ENCODE measurements at regions not wholly inside any gene's neighbourhood (a gene's known extent, or its start where the extent isn't known, plus 50 kb on each side); places are given as distances from the start of the nearest gene placed in this dataset.

DNA sequence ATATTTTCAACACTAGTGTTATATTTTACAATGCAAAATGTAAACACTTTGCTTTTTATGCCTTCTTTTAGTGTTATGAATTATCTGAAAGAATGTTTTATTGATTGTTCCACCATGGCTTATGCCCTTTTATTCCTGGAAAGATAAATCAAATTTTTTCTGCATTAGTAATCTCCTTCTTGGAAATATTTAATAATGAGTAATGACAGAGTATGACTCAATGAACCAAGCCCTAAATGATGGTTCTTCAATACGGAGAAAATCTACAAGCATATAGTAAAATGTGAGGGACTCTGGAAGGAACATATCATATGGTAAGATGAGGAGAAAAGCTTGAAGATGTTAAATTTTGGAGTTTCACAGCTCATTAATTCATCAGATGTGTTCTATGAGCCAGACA is 929.6 kb downstream of the C6orf118 start:
- Histone ChIP-seq H3K4me3 (replicated peaks; ENCODE audit: low read depth, low read length) (no peak overlapping the region), H3K36me3 (ENCODE audit: control insufficient read depth, insufficient read depth, low read length) (no peaks in the 10 kb centered on the region), H3K27me3 (replicated peaks; ENCODE audit: control insufficient read depth, insufficient read depth, low read length) (no peaks in the 10 kb centered on the region)
- TF ChIP-seq, protein P1, sequence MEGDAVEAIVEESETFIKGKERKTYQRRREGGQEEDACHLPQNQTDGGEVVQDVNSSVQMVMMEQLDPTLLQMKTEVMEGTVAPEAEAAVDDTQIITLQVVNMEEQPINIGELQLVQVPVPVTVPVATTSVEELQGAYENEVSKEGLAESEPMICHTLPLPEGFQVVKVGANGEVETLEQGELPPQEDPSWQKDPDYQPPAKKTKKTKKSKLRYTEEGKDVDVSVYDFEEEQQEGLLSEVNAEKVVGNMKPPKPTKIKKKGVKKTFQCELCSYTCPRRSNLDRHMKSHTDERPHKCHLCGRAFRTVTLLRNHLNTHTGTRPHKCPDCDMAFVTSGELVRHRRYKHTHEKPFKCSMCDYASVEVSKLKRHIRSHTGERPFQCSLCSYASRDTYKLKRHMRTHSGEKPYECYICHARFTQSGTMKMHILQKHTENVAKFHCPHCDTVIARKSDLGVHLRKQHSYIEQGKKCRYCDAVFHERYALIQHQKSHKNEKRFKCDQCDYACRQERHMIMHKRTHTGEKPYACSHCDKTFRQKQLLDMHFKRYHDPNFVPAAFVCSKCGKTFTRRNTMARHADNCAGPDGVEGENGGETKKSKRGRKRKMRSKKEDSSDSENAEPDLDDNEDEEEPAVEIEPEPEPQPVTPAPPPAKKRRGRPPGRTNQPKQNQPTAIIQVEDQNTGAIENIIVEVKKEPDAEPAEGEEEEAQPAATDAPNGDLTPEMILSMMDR (IDR thresholded peaks at IDR 0.05; ENCODE audit: insufficient read depth, low read length, poor library complexity, severe bottlenecking), result no peak
- no peak for DNase-seq (ENCODE audit: extremely low read depth, insufficient read length)

DNA sequence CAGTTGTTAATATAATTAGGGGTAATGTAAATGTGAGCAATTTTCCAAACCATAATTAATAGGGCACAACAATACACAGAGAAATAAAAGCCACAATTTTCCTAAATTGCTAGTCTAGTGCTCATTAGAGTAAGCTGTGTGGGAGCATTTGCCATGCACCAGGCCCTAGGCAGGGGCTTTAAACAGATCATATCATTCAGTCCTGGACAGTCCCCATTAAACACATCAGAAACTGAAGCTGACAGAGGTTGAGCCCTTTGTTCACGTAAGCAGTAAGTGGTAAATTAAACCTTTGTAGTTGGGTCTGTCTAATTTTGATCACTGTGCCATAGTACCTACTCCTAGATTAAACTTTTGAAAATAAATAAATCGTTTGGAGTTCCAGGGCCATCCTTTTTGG is 931.1 kb downstream of the C6orf118 start:
- H3K36me3 ChIP-seq (ENCODE audit: control insufficient read depth, insufficient read depth, low read length), result no peaks in the 10 kb centered on the region
- no peak for DNase-seq (ENCODE audit: extremely low read depth, insufficient read length)
- H3K27me3 ChIP-seq (replicated peaks; ENCODE audit: control insufficient read depth, insufficient read depth, low read length), result no peaks in the 10 kb centered on the region
- TF ChIP-seq, protein P1 (IDR thresholded peaks at IDR 0.05; ENCODE audit: insufficient read depth, low read length, poor library complexity, severe bottlenecking), result no peak
- H3K4me3 ChIP-seq (replicated peaks; ENCODE audit: low read depth, low read length), result no peak overlapping the region

DNA sequence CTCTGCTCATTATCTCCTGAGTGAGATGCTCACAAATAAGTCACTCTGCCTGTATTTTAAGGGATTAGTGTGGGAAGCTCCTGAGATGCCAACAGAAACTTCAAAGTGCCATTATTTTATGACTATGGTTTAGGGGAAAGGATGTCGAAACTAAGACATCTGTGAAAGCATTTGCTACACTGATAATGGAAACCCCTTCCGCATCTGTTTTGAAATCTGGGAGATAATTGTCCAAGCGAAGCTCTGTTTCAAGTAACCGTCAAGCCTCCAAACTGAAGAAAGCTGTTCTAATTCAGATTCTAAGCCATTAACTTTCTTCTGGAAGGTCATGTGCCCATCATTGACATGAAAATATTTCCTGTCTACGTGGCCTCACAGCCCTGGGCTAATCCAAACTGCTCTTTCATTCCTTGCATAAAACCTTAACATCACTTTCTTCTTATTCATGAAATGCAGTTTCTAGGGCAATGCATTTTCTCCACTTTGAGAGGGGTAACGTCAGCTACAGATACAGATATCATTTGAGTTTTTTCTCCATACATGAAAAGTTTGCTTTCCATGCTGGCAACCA is 932.0 kb downstream of the C6orf118 start:
- TF ChIP-seq, protein P1 (IDR thresholded peaks at IDR 0.05; ENCODE audit: insufficient read depth, low read length, poor library complexity, severe bottlenecking), result no peak
- Histone ChIP-seq H3K4me3 (replicated peaks; ENCODE audit: low read depth, low read length) (no peak overlapping the region), H3K27me3 (replicated peaks; ENCODE audit: control insufficient read depth, insufficient read depth, low read length) (no peaks in the 10 kb centered on the region), H3K36me3 (ENCODE audit: control insufficient read depth, insufficient read depth, low read length) (no peaks in the 10 kb centered on the region)
- no peak for DNase-seq (ENCODE audit: extremely low read depth, insufficient read length)

DNA sequence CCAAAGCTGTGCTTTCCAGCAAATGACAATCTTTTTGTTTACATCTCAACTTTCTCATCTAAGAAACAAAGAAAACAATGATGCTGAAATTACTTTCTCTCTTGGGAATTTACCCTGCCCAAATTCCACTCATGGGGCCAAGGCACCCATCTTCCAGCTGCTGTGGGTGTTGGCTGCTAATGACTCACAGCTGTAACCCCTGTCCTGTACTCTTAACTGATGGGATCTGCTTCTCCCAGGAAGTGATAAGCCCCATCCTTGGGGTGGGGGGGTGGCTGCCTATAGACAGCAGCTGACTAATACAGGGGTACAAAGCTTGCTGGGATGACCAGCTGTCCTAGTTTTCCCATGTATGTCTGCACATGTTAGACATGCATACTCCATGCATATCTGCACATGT is 938.6 kb downstream of the C6orf118 start:
- no peak overlapping the region for H3K4me3 ChIP-seq (replicated peaks; ENCODE audit: low read depth, low read length)

DNA sequence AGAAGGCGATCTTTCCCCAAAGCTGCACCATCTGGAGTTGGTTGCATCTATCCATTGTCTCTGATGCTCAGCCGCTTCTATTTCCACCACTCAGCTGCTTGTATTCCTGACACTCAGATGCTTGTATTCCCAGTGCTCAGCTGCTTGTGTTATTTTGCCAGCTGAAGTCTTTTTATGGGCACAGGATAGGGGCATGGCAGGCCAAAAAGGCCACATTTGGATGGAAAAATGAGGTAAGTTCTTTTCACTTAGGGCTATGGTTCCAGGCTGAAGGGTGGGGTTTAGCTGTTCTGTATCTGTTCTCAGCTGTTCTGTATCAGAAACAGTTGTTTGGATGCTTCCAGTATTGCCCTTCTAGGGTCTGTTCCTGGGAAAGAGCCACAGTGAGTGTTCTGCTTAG is 944.9 kb downstream of the QKI start:
- Histone ChIP-seq H3K4me3 (replicated peaks; ENCODE audit: low read depth, low read length) (no peak overlapping the region), H3K27me3 (replicated peaks; ENCODE audit: control insufficient read depth, insufficient read depth, low read length) (no peaks in the 10 kb centered on the region), H3K36me3 (ENCODE audit: control insufficient read depth, insufficient read depth, low read length) (no peaks in the 10 kb centered on the region)
- TF ChIP-seq, protein P1 (IDR thresholded peaks at IDR 0.05; ENCODE audit: insufficient read depth, low read length, poor library complexity, severe bottlenecking), result no peak
- no peak for DNase-seq (ENCODE audit: extremely low read depth, insufficient read length)

More for the DNA sequence above, 938.6 kb downstream of the C6orf118 start:
- Histone ChIP-seq H3K27me3 (replicated peaks; ENCODE audit: control insufficient read depth, insufficient read depth, low read length) (no peaks in the 10 kb centered on the region), H3K36me3 (ENCODE audit: control insufficient read depth, insufficient read depth, low read length) (no peaks in the 10 kb centered on the region)
- TF ChIP-seq, protein P1 (IDR thresholded peaks at IDR 0.05; ENCODE audit: insufficient read depth, low read length, poor library complexity, severe bottlenecking), result no peak
- no peak for DNase-seq (ENCODE audit: extremely low read depth, insufficient read length)

DNA sequence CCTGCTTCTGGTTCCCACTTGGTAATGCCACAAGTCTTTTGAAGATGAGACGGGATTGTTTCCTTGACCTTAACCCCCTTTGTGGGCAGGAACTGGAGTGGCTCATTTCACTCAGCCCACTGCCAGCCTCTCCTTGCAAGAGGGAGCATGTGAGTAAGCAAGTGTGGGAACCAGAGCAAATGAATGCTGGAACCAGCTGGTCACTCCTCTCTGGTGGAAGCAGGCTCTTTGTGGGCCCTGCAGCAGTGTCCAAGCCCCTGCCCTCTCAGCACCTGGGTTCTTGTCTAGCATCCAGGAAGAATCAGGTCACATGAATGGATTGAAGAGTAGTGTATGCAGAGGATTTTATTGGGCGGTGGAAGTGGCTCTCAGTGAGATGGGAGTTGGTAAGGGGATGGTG is 944.5 kb downstream of the QKI start:
- Histone ChIP-seq H3K4me3 (replicated peaks; ENCODE audit: low read depth, low read length) (no peak overlapping the region), H3K36me3 (ENCODE audit: control insufficient read depth, insufficient read depth, low read length) (no peaks in the 10 kb centered on the region), H3K27me3 (replicated peaks; ENCODE audit: control insufficient read depth, insufficient read depth, low read length) (no peaks in the 10 kb centered on the region)
- DNase-seq (ENCODE audit: extremely low read depth, insufficient read length), result no peak
- TF ChIP-seq, protein P1 (IDR thresholded peaks at IDR 0.05; ENCODE audit: insufficient read depth, low read length, poor library complexity, severe bottlenecking), result no peak

Measured in GM06990 (cell line).